ENCODE measurements at regions not wholly inside any gene's neighbourhood (a gene's known extent, or its start where the extent isn't known, plus 50 kb on each side); places are given as distances from the start of the nearest gene placed in this dataset.

DNA sequence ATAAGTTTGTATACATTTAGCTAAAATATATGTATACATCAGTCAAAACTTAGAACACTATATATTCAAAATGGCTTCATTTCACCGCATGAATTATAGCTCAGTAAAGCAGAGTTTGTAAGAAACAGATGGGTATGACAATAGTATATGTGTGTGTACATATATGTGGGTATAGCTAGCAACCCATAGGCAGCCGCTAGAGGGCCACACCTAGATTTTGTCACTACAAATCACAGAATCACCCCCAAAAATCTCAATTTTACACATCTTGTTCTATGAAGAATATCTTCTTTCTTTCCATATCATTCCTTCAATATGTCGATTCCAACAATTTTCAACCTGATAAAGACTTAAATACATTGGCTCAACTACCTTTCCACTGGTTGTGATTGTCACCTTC is 357.8 kb upstream of the CCNG1 start:
- Mint-ChIP-seq H3K9me3 (peaks cover 25% of the 10 kb centered on the region), H3K4me3 (no peak overlapping the region), H3K27ac (no peak overlapping the region), H3K36me3 (peaks cover 10% of the 10 kb centered on the region), H3K4me1 (no peaks in the 10 kb centered on the region), H3K27me3 (ENCODE audit: low read depth) (no peaks in the 10 kb centered on the region)
- ChIA-PET POLR2A (no interaction called here), CTCF (interaction anchor here (0.7 to 2.0 kb wide), 5 partner anchors 9 to 411 kb away, joined by 3 to 13 read pairs (median 7); no protein-coding TSS in a partner anchor)
- TF ChIP-seq CTCF (IDR thresholded peaks at IDR 0.05), result peak; percentile 42
- no peak for TF ChIP-seq EMX1 (CRISPR knock-in tag; IDR thresholded peaks at IDR 0.05)
- no peak for ATAC-seq
- DNase-seq (ENCODE audit: low spot score), result peak; percentile 41

- CTCF ChIA-PET, result interaction anchor here (1.2 to 1.7 kb wide), 3 partner anchors 9 to 319 kb away, joined by 4 to 7 read pairs (median 5); no protein-coding TSS in a partner anchor
- POLR2A ChIA-PET, result no interaction called here
- DNase-seq (ENCODE audit: low spot score) (no peak), ATAC-seq (0 out of 2 replicates have a peak, but pooled peaks have one; percentile 18)
- TF ChIP-seq MAX (CRISPR knock-in tag; IDR thresholded peaks at IDR 0.05), result no peak
- no peak for TF ChIP-seq MLX (CRISPR knock-in tag; IDR thresholded peaks at IDR 0.05)
- TF ChIP-seq ZNF121 (CRISPR knock-in tag; IDR thresholded peaks at IDR 0.05), result no peak
- TF ChIP-seq, protein P1, sequence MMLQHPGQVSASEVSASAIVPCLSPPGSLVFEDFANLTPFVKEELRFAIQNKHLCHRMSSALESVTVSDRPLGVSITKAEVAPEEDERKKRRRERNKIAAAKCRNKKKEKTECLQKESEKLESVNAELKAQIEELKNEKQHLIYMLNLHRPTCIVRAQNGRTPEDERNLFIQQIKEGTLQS (CRISPR knock-in tag; conservative IDR thresholded peaks at IDR 0.05), result no peak
- no peak for TF ChIP-seq ZBTB43 (CRISPR knock-in tag; IDR thresholded peaks at IDR 0.05)
- no peak for TF ChIP-seq IRF2 (CRISPR knock-in tag; IDR thresholded peaks at IDR 0.05; ENCODE audit: borderline replicate concordance, low read depth)
- no peak for TF ChIP-seq ESRRA (CRISPR knock-in tag; IDR thresholded peaks at IDR 0.05; ENCODE audit: borderline replicate concordance)
- TF ChIP-seq, protein P2, sequence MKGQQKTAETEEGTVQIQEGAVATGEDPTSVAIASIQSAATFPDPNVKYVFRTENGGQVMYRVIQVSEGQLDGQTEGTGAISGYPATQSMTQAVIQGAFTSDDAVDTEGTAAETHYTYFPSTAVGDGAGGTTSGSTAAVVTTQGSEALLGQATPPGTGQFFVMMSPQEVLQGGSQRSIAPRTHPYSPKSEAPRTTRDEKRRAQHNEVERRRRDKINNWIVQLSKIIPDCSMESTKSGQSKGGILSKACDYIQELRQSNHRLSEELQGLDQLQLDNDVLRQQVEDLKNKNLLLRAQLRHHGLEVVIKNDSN (CRISPR knock-in tag; IDR thresholded peaks at IDR 0.05), result no peak
- TF ChIP-seq TP53 (CRISPR knock-in tag; IDR thresholded peaks at IDR 0.05), result no peak
- no peak for TF ChIP-seq NFE2L1 (CRISPR knock-in tag; IDR thresholded peaks at IDR 0.05)
- no peak for TF ChIP-seq ZMAT4 (CRISPR knock-in tag; IDR thresholded peaks at IDR 0.05)
- no peak for TF ChIP-seq CREB1 (CRISPR knock-in tag; IDR thresholded peaks at IDR 0.05)
- TF ChIP-seq CBFB (CRISPR knock-in tag; IDR thresholded peaks at IDR 0.05; ENCODE audit: low read depth), result no peak
- TF ChIP-seq FOXP1 (CRISPR knock-in tag; IDR thresholded peaks at IDR 0.05; ENCODE audit: borderline replicate concordance), result no peak
- no peak for TF ChIP-seq JAZF1 (CRISPR knock-in tag; IDR thresholded peaks at IDR 0.05)
- no peak for TF ChIP-seq HMGXB4 (CRISPR knock-in tag; IDR thresholded peaks at IDR 0.05)
- Mint-ChIP-seq H3K4me1 (peaks cover 15% of the 10 kb centered on the region), H3K27ac (no peak overlapping the region), H3K9me3 (peaks cover 6% of the 10 kb centered on the region), H3K27me3 (ENCODE audit: low read depth) (no peaks in the 10 kb centered on the region; the same call in 1 of the 2 replicates), H3K4me3 (no peak overlapping the region), H3K36me3 (no peaks in the 10 kb centered on the region)
These were observed 348.2 kb upstream of the CCNG1 start for GRCh38 chr5:163089230-163089629.

Measured in WTC11 (cell line).